ENCODE measurements at regions not wholly inside any gene's neighbourhood (a gene's known extent, or its start where the extent isn't known, plus 50 kb on each side); places are given as distances from the start of the nearest gene placed in this dataset.
"Not testable (repeated sequence)": the region's sequence is repeated elsewhere in the genome, so short reads cannot be mapped to it uniquely, and the experiment has no call there.

DNA sequence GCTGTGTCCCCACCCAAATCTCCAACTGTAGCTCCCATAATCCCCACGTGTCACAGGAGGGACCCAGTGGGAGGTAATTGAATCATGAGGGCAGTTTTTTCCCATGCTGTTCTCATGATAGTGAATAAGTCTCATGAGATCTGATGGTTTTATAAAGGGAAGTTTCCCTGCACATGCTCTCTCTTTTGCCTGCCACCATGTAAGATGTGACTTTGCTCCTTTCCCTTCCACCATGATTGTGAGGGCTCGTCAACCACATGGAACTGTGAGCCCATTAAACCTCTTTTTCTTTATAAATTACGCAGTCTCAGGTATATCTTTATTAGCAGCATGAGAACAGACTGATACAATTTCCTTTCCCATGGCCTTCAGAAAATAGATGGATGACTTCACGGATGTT lies 76.8 kb upstream of the ATP8B1 start:
- DNase-seq = not testable (repeated sequence)

DNA sequence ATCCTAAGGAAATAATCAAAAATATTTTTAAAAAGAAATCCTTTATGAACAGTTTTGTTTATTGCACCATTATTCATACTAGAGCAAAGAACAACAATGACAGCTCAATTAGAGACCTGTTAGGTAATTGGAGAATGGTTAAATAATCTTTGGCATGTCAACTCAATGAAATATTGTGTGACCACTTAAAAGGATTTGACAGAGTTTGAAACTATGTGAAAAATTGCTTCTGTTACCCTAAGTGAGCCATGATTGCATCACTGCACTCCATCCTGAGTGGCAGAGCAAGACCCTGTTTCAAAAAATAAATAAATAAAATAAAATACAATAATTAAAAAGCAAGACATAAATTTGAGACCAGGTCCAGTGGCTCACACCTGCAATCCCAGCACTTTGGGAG lies 66.1 kb upstream of the ATP8B1 start:
- no peak for DNase-seq

DNA sequence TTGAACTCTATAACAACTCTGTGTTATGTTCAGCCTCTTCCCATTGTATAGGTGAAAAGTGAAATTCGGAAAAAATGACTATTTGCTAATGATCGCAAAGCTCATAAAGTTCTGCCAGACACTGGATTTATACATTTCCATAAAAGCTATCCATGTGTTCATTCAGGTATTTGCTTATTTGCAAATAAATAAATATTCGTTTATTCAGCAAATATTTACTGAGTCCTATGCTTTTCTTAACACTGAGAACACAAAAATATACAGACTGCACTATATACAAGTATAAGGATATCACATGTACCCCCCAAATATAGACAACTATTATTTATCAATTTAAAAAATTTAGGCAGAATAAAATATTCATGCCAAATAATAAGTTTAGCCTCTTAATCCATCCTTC lies 63.2 kb upstream of the ATP8B1 start:
- no peak for DNase-seq

DNA sequence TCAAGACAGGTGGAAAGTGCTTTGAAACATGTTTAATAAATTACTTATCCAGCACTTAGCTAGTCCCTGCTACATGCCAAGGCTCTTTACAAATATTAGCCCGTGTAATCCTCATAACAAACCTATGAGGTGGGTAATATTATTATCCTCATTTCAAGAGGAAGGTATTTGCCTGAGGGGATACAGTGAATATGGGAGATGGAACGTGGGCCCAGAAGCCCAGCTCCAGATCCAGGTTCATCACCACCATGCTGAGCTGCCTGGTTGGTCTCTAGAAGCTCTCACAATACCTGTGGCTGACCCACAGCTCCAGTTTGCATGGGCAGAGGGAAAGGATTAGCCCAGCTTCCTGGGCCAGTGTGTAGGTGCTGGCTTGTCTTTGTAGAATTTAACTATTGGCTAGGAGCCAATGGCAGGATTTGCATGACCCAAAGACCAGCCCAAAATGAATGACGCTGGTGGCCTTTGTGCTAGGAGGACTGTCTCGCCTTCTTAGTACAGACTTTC lies 61.6 kb upstream of the ATP8B1 start:
- DNase-seq = no peak

DNA sequence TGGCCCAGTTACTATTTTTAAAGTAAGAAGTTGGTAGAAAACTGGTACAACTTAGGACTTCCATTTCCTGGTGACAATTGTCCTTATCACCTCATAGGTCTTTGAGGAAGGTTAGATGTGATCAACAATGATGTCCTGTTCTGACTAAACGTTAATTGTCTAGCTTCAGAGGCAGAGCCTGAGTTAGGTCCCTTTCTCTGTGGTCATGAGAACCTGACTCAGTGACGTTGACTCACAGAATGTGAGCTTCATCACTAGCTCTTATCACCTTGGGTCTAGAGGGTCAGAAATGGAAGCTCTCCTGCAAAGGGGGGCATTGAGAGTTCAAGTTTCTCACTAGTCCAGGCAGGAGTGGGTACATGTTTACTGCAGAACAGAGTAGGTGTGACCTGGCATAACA lies 60.6 kb upstream of the ATP8B1 start:
- no peak for DNase-seq

DNA sequence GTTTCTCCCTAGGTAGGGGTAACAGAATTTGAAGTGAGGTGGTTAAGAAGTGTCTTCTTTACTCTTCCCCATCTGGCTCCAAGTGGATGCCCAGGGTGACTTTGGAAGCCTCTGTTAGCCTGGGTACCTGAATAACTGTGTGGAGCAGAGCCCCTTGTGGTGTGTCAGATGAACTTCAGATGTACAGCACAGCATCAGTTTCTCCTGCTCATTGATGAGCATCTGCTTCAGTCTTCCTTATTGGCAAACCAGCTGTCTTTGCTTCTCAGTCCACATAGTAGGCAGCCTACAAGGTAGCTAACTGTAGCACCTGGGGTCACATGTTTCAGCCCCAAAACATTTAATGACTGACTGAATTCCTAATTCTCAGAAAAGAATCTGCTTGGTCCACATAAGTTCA lies 56.2 kb upstream of the ATP8B1 start:
- no peak for DNase-seq

DNA sequence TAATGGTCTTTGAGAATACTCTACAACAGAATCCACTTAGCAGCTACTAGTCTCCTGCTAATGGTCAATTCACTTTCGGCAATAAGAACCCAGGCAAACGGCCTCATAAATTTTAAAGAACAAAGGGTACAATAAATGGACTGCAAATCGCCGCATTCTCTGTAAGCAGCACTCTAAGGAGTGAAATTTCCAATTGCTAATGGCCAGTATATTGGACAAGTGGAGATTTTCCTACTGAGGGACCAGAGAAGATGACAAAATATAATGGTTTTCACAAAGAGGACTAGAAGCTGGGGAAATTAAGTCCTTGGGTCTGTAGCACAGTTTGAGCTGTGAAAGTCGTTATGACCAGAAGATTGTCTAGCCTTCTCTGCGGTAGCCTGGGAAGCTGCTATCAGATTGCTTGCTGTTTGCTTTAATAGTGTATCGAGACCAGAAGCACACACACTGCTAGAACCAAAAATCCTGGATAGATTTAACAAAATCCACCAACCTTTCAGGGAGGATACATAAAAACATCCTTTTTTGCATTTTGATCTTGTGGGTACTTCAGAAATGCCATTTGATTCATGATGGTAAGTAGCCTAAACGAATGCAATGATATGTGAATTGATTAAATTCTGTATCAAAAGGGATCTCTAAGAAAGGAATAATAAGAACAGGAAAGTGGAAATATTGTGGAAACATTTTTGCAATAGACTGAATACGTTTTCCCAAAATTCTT lies 53.6 kb upstream of the ATP8B1 start:
- DNase-seq = peak; percentile 39

DNA sequence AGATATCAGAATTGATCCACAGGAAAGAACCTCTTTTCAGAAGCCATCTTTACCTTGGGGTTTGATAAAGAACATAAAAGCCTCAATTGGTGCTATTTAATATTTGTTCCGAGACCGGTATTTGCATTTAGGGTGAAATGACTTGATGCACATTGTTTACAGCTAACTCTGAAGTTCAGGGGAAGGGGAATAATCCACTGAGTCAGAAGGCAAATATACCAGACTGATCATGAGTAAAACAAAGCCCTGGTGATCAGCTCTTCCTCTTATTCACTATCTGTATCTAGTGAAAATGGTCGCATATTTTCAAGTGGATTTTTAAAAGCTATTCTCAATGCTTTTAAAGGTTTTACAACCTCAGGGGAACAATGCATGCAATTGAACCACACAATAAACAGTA lies 53.0 kb upstream of the ATP8B1 start:
- DNase-seq = no peak

DNA sequence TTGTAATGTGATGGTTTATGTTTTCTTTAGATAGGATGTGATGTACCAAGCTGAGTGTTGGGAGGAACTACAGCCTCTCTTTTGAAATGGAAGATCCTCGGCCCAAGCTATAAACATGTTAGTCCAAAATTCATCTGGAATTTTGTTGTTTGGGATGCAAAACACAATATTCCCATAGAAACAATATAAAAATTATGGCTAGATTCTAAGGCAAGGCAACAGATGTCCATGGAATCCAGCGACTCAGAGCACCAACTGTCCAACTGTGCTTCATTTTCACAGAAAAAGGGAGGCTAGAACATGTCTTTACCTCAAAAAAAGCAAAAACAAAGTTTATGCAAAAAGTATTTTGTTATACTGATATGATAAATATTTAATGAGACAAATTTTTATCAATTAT lies 52.4 kb upstream of the ATP8B1 start:
- DNase-seq = no peak

DNA sequence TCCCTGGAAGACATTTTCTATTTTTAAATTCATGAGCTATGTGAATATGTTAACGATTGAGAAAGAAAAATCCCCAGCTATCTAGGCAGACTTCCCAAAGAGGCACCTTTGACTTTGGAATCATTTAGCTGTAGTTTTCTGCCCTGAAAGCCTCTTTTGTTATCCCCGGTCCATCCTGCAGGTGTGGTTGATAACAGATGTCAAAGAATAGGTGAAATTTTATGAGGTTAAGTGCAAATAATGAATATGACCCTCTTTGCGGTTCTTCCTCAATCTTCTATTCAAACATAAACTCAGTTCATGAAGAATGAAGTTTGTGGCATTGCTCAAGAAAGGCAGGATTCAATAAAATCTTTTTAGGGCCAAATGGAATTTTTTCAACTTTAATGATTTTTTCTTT lies 51.6 kb upstream of the ATP8B1 start:
- DNase-seq = no peak

DNA sequence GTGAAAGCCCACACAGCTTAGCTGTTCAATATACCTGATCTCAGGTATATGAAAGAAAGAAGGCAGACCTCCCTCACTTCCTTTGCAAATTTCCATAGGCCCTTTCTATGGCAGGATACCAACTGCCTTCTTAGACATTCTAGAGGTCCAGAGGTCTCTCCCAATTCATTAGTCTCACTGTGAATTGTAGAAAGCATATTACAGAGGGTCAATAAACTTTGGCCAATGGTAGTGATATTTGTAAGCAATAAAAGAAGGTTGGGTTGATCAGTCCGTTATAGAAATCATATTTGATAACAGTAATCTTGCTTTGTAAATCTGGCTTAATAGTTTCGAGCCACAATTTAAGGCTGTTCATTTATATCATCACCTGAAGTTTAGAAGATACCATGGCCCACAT lies 50.7 kb upstream of the ATP8B1 start:
- no peak for DNase-seq

DNA sequence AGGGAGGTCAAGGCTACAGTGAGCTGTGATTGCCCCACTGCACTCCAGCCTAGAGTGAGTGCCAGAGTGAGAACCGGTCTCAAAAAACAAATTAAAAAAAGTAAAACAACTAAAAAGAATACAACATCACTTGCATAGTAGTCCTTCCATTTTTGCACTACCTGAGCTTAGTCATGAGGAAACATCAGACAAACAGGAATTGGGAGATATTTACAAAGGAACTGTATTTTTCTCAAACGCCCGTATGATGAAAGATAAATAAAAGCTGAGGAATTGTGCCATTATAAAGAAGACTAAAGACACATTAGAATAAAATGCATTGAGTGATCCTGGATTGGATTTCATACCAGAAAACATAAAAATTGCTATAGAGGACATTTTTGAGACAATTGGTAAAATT lies 50.0 kb upstream of the ATP8B1 start:
- DNase-seq = no peak
